GM23338 (cell line): ENCODE measurements at regions not wholly inside any gene's neighbourhood (a gene's known extent, or its start where the extent isn't known, plus 50 kb on each side); places are given as distances from the start of the nearest gene placed in this dataset.

ENCODE experiments used
- ATAC-seq: fragments of 200-7000 bp; cut with Tn5 transposase; 3 replicates; pipeline ENCODE4 v1.9.1; 2020
- DNase-seq: peaks from one replicate; pipeline ENCODE4 v3.0.0-alpha.2; 2015; ENCODE audit warnings: low spot score
- H2AFZ ChIP-seq: fragments of 200-600 bp; sonication (generic); 2 replicates; pipeline ENCODE4 v1.8.0; 2016; ENCODE audit warnings: antibody characterized with exemption, mild to moderate bottlenecking, moderate library complexity
- H3F3A ChIP-seq: fragments of 200-600 bp; sonication (generic); replicated peaks from 2 replicates; pipeline ENCODE4 v1.8.0; 2017; ENCODE audit warnings: antibody characterized with exemption, mixed run types, low read depth
- H3K27ac ChIP-seq: fragments of 200-600 bp; sonication (generic); 2 replicates; pipeline ENCODE4 v1.6.1; 2016; ENCODE audit warnings: low read depth
- H3K27me3 ChIP-seq: fragments of 200-600 bp; sonication (generic); 2 replicates; pipeline ENCODE4 v1.8.0; 2016; ENCODE audit warnings: mild to moderate bottlenecking, mixed run types, moderate library complexity; ENCODE audit not compliant: insufficient read depth
- H3K36me3 ChIP-seq: fragments of 200-600 bp; sonication (generic); 2 replicates; pipeline ENCODE4 v1.8.0; 2016; ENCODE audit warnings: mild to moderate bottlenecking; ENCODE audit not compliant: insufficient read depth
- H3K4me1 ChIP-seq: fragments of 200-600 bp; sonication (generic); 2 replicates; pipeline ENCODE4 v1.8.0; 2016; ENCODE audit warnings: mild to moderate bottlenecking, moderate library complexity; ENCODE audit not compliant: insufficient read depth
- H3K4me2 ChIP-seq: fragments of 200-600 bp; sonication (generic); 2 replicates; pipeline ENCODE4 v1.7.1; 2017; ENCODE audit warnings: mixed run types
- H3K4me3 ChIP-seq: fragments of 200-600 bp; sonication (generic); 2 replicates; pipeline ENCODE4 v1.6.1; 2016; ENCODE audit warnings: mixed run types
- H3K79me2 ChIP-seq: fragments of 200-600 bp; sonication (generic); replicated peaks from 2 replicates; pipeline ENCODE4 v1.8.0; 2017; ENCODE audit warnings: mild to moderate bottlenecking; ENCODE audit not compliant: insufficient read depth
- H3K9me2 ChIP-seq: fragments of 200-600 bp; sonication (generic); 2 replicates; pipeline ENCODE4 v1.8.0; 2017; ENCODE audit not compliant: insufficient read depth
- H4K20me1 ChIP-seq: fragments of 200-600 bp; sonication (generic); replicated peaks from 2 replicates; pipeline ENCODE4 v1.8.0; 2017; ENCODE audit warnings: mild to moderate bottlenecking; ENCODE audit not compliant: insufficient read depth
- H3K27ac Mint-ChIP-seq: 2 replicates; pipeline ENCODE4 v1.8.0; 2020; ENCODE audit warnings: inconsistent platforms, mild to moderate bottlenecking, moderate library complexity, mixed read lengths
- H3K27me3 Mint-ChIP-seq: 3 replicates; pipeline ENCODE4 v1.8.0; 2022; ENCODE audit warnings: low read depth, mild to moderate bottlenecking, moderate library complexity, mixed read lengths, inconsistent platforms; ENCODE audit not compliant: insufficient read depth, poor library complexity
- H3K36me3 Mint-ChIP-seq: 3 replicates; pipeline ENCODE4 v1.8.0; 2021; ENCODE audit warnings: low read depth, mild to moderate bottlenecking, inconsistent platforms, moderate library complexity, mixed read lengths
- H3K4me1 Mint-ChIP-seq: 3 replicates; pipeline ENCODE4 v1.8.0; 2020; ENCODE audit warnings: mild to moderate bottlenecking, inconsistent platforms, mixed read lengths
- H3K4me3 Mint-ChIP-seq: 3 replicates; pipeline ENCODE4 v1.8.0; 2021; ENCODE audit warnings: moderate library complexity, mild to moderate bottlenecking, inconsistent platforms, mixed read lengths
- H3K9me3 Mint-ChIP-seq: 3 replicates; pipeline ENCODE4 v1.8.0; 2020; ENCODE audit warnings: moderate library complexity, mild to moderate bottlenecking, inconsistent platforms, mixed read lengths
- POLR2AphosphoS5 ChIP-seq: IDR thresholded peaks from 2 replicates; pipeline ENCODE4 v1.6.1; 2016; ENCODE audit warnings: antibody characterized with exemption, low read depth
- ZNF114 ChIP-seq: fragments of 250-450 bp; sonication (Bioruptor Pico); IDR thresholded peaks from 2 replicates; pipeline ENCODE4 v1.5.0; 2020; ENCODE audit warnings: mild to moderate bottlenecking, moderate library complexity
- ZNF331 ChIP-seq: fragments of 250-450 bp; sonication (Bioruptor Pico); IDR thresholded peaks from 2 replicates; pipeline ENCODE4 v1.5.0; 2020; ENCODE audit warnings: low read depth, mild to moderate bottlenecking, moderate library complexity
- TF ChIP-seq, protein P1 (sequence below), 2 experiments: fragments of 200-600 bp in 1 of 2; sonication (generic) in 1 of 2; conservative IDR thresholded peaks; 2 replicates each; pipeline versions ENCODE4 v1.5.1 to v1.6.1; 2016 to 2017; ENCODE audit warnings: antibody characterized with exemption in 2 of 2, low read depth in 2 of 2, mild to moderate bottlenecking in 2 of 2, moderate library complexity in 1 of 2
- TF ChIP-seq, protein P2 (sequence below): fragments of 250-450 bp; sonication (Bioruptor Pico); IDR thresholded peaks from 2 replicates; pipeline ENCODE4 v1.5.0; 2020; ENCODE audit warnings: mild to moderate bottlenecking, moderate library complexity
- TF ChIP-seq, protein P3 (sequence below): IDR thresholded peaks from one replicate; pipeline ENCODE4 v1.6.1; 2018; ENCODE audit warnings: antibody characterized with exemption; ENCODE audit not compliant: unreplicated experiment

DNA sequence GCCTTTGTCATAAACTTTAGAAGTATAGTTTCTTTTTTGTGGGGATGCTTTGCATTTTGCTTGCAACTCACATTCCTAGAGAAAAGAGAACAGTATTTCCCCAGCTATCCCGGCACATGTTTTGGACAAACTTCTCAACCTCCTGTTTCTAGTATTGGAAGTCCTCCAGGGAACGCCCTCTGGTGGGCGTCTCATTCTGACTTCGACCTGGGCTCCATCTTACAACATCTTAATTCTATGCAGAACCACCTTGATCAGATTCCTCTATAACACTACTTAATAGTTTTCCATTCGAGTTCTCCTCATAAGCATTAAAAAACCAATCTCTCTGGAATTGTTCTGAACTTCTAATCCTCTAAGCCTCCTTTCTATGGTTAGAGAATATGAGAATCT lies 139.5 kb upstream of the FZD8 start:
- H3K4me1 ChIP-seq, result no peaks in the 10 kb centered on the region; the same call in 1 of the 2 replicates
- peaks cover 6% of the 10 kb centered on the region; the same call in 2 of the 3 replicates for H3K4me1 Mint-ChIP-seq
- DNase-seq (peak; percentile 81), ATAC-seq (peak; percentile 42)
- no peaks in the 10 kb centered on the region for H3K9me2 ChIP-seq
- no peaks in the 10 kb centered on the region for H3F3A ChIP-seq
- no peak overlapping the region for H3K4me3 Mint-ChIP-seq
- TF ChIP-seq ZNF331, result no peak
- TF ChIP-seq, protein P1, sequence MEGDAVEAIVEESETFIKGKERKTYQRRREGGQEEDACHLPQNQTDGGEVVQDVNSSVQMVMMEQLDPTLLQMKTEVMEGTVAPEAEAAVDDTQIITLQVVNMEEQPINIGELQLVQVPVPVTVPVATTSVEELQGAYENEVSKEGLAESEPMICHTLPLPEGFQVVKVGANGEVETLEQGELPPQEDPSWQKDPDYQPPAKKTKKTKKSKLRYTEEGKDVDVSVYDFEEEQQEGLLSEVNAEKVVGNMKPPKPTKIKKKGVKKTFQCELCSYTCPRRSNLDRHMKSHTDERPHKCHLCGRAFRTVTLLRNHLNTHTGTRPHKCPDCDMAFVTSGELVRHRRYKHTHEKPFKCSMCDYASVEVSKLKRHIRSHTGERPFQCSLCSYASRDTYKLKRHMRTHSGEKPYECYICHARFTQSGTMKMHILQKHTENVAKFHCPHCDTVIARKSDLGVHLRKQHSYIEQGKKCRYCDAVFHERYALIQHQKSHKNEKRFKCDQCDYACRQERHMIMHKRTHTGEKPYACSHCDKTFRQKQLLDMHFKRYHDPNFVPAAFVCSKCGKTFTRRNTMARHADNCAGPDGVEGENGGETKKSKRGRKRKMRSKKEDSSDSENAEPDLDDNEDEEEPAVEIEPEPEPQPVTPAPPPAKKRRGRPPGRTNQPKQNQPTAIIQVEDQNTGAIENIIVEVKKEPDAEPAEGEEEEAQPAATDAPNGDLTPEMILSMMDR (conservative IDR thresholded peaks at IDR 0.05; ENCODE audit: low read depth in 2 of 2), result peak; percentile 70 to 73
- no peak for TF ChIP-seq POLR2AphosphoS5
- TF ChIP-seq, protein P2, sequence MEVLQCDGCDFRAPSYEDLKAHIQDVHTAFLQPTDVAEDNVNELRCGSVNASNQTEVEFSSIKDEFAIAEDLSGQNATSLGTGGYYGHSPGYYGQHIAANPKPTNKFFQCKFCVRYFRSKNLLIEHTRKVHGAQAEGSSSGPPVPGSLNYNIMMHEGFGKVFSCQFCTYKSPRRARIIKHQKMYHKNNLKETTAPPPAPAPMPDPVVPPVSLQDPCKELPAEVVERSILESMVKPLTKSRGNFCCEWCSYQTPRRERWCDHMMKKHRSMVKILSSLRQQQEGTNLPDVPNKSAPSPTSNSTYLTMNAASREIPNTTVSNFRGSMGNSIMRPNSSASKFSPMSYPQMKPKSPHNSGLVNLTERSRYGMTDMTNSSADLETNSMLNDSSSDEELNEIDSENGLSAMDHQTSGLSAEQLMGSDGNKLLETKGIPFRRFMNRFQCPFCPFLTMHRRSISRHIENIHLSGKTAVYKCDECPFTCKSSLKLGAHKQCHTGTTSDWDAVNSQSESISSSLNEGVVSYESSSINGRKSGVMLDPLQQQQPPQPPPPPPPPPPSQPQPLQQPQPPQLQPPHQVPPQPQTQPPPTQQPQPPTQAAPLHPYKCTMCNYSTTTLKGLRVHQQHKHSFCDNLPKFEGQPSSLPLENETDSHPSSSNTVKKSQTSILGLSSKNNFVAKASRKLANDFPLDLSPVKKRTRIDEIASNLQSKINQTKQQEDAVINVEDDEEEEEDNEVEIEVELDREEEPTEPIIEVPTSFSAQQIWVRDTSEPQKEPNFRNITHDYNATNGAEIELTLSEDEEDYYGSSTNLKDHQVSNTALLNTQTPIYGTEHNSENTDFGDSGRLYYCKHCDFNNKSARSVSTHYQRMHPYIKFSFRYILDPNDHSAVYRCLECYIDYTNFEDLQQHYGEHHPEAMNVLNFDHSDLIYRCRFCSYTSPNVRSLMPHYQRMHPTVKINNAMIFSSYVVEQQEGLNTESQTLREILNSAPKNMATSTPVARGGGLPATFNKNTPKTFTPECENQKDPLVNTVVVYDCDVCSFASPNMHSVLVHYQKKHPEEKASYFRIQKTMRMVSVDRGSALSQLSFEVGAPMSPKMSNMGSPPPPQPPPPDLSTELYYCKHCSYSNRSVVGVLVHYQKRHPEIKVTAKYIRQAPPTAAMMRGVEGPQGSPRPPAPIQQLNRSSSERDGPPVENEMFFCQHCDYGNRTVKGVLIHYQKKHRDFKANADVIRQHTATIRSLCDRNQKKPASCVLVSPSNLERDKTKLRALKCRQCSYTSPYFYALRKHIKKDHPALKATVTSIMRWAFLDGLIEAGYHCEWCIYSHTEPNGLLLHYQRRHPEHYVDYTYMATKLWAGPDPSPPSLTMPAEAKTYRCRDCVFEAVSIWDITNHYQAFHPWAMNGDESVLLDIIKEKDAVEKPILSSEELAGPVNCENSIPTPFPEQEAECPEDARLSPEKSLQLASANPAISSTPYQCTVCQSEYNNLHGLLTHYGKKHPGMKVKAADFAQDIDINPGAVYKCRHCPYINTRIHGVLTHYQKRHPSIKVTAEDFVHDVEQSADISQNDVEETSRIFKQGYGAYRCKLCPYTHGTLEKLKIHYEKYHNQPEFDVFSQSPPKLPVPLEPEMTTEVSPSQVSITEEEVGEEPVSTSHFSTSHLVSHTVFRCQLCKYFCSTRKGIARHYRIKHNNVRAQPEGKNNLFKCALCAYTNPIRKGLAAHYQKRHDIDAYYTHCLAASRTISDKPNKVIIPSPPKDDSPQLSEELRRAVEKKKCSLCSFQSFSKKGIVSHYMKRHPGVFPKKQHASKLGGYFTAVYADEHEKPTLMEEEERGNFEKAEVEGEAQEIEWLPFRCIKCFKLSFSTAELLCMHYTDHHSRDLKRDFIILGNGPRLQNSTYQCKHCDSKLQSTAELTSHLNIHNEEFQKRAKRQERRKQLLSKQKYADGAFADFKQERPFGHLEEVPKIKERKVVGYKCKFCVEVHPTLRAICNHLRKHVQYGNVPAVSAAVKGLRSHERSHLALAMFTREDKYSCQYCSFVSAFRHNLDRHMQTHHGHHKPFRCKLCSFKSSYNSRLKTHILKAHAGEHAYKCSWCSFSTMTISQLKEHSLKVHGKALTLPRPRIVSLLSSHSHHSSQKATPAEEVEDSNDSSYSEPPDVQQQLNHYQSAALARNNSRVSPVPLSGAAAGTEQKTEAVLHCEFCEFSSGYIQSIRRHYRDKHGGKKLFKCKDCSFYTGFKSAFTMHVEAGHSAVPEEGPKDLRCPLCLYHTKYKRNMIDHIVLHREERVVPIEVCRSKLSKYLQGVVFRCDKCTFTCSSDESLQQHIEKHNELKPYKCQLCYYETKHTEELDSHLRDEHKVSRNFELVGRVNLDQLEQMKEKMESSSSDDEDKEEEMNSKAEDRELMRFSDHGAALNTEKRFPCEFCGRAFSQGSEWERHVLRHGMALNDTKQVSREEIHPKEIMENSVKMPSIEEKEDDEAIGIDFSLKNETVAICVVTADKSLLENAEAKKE (CRISPR knock-in tag), result no peak
- TF ChIP-seq, protein P3, sequence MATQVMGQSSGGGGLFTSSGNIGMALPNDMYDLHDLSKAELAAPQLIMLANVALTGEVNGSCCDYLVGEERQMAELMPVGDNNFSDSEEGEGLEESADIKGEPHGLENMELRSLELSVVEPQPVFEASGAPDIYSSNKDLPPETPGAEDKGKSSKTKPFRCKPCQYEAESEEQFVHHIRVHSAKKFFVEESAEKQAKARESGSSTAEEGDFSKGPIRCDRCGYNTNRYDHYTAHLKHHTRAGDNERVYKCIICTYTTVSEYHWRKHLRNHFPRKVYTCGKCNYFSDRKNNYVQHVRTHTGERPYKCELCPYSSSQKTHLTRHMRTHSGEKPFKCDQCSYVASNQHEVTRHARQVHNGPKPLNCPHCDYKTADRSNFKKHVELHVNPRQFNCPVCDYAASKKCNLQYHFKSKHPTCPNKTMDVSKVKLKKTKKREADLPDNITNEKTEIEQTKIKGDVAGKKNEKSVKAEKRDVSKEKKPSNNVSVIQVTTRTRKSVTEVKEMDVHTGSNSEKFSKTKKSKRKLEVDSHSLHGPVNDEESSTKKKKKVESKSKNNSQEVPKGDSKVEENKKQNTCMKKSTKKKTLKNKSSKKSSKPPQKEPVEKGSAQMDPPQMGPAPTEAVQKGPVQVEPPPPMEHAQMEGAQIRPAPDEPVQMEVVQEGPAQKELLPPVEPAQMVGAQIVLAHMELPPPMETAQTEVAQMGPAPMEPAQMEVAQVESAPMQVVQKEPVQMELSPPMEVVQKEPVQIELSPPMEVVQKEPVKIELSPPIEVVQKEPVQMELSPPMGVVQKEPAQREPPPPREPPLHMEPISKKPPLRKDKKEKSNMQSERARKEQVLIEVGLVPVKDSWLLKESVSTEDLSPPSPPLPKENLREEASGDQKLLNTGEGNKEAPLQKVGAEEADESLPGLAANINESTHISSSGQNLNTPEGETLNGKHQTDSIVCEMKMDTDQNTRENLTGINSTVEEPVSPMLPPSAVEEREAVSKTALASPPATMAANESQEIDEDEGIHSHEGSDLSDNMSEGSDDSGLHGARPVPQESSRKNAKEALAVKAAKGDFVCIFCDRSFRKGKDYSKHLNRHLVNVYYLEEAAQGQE, result no peak
- TF ChIP-seq ZNF114 (CRISPR knock-in tag), result no peak
- no peaks in the 10 kb centered on the region for H3K27me3 ChIP-seq
- no peak overlapping the region for H2AFZ ChIP-seq
- peaks cover 3% of the 10 kb centered on the region; the same call in 1 of the 3 replicates for H3K36me3 Mint-ChIP-seq
- H3K27ac ChIP-seq, result no peak overlapping the region
- H3K27ac Mint-ChIP-seq, result no peak overlapping the region
- peaks cover 7% of the 10 kb centered on the region for H3K27me3 Mint-ChIP-seq
- no peak overlapping the region for H3K4me2 ChIP-seq
- H3K79me2 ChIP-seq, result no peaks in the 10 kb centered on the region
- no peaks in the 10 kb centered on the region for H4K20me1 ChIP-seq
- H3K9me3 Mint-ChIP-seq, result peaks cover 3% of the 10 kb centered on the region
- H3K4me3 ChIP-seq, result no peak overlapping the region
- H3K36me3 ChIP-seq, result no peaks in the 10 kb centered on the region
